HCT116 (cell line): ENCODE measurements at regions not wholly inside any gene's neighbourhood (a gene's known extent, or its start where the extent isn't known, plus 50 kb on each side); places are given as distances from the start of the nearest gene placed in this dataset.

Experiments
- ATAC-seq: fragments of 200-7000 bp; cut with Tn5 transposase; 2 replicates; pipeline ENCODE4 v1.9.1; 2020; ENCODE audit warnings: mild to moderate bottlenecking, moderate library complexity
- BruUV-seq: library from RNA; stranded (reverse); fragments of 400-500 nt; replicated peaks from 2 replicates; lab custom pipeline; 2021; lab: Mats Ljungman, UMichigan
- CTCF ChIA-PET: fragments of 300-600 bp; sonication (Branson Sonifier 250); formaldehyde crosslinking; loops from one replicate; lab custom pipeline; 2021; ENCODE audit warnings: antibody characterized with exemption; lab: Charles Lee
- POLR2A ChIA-PET: fragments of 300-600, 350-600 bp; sonication (Branson Sonifier 250); formaldehyde crosslinking; loops from one replicate; lab custom pipeline; 2021; ENCODE audit warnings: antibody characterized with exemption; lab: Charles Lee
- RAD21 ChIA-PET, 2 experiments: fragments of 300-600 bp; sonication (Branson Sonifier 250); formaldehyde crosslinking; loops; one replicate each; lab custom pipeline; 2023; ENCODE audit warnings: low total read pairs in 2 of 2; ENCODE audit not compliant: uncharacterized antibody in 2 of 2, unreplicated experiment in 2 of 2, low non-redundant PET in 1 of 2; lab: Charles Lee
- DNase-seq: peaks from one replicate; pipeline ENCODE4 v3.0.0-alpha.2; 2010; ENCODE audit warnings: low read depth, low spot score
- H2AFZ ChIP-seq: fragments of 200-600 bp; shearing (Covaris generic), sonication (generic); 2 replicates; pipeline ENCODE4 v1.6.1; 2017; ENCODE audit warnings: low read depth, mixed run types, mixed read lengths, antibody characterized with exemption, low read length; ENCODE audit not compliant: poor library complexity, severe bottlenecking
- H3K27ac ChIP-seq: 2 replicates; pipeline ENCODE4 v1.5.1; 2012; ENCODE audit warnings: low read depth, low read length
- H3K27me3 ChIP-seq: fragments of 200-600 bp; sonication (generic); 2 replicates; pipeline ENCODE4 v1.6.1; 2016; ENCODE audit warnings: mixed run types, low read length, mixed read lengths; ENCODE audit not compliant: insufficient read depth
- H3K36me3 ChIP-seq, 2 experiments: fragments of 200-500 bp in 1 of 2; fragments of 200-600 bp in 1 of 2; sonication (Bioruptor generic) in 1 of 2; sonication (generic) in 1 of 2; 2 replicates each; pipeline versions ENCODE4 v1.5.1 to v1.6.1; 2014 to 2016; ENCODE audit warnings: low read length in 2 of 2, inconsistent platforms in 1 of 2, mixed read lengths in 1 of 2, mixed run types in 1 of 2; ENCODE audit not compliant: insufficient read depth in 2 of 2, control insufficient read depth in 1 of 2
- H3K4me1 ChIP-seq, 2 experiments: fragments of 200-600 bp in 1 of 2; sonication (generic) in 1 of 2; 2 replicates each; pipeline versions ENCODE4 v1.5.1 to v1.6.1; 2012 to 2017; ENCODE audit warnings: low read length in 2 of 2, inconsistent platforms in 1 of 2, mild to moderate bottlenecking in 1 of 2, mixed read lengths in 1 of 2, mixed run types in 1 of 2, moderate library complexity in 1 of 2; ENCODE audit not compliant: insufficient read depth in 2 of 2, control insufficient read depth in 1 of 2
- H3K4me2 ChIP-seq: fragments of 200-600 bp; sonication (generic); 2 replicates; pipeline ENCODE4 v1.6.1; 2017; ENCODE audit warnings: mixed run types, low read length, mixed read lengths
- H3K4me3 ChIP-seq, 2 experiments: fragments of 200-600 bp in 1 of 2; sonication (generic) in 1 of 2; replicated peaks in 1 of 2; 2 replicates each; pipeline ENCODE4 v1.5.1; 2011 to 2016; ENCODE audit warnings: low read length in 2 of 2, control low read depth in 1 of 2, low read depth in 1 of 2, mild to moderate bottlenecking in 1 of 2, mixed read lengths in 1 of 2, mixed run types in 1 of 2
- H3K79me2 ChIP-seq: fragments of 200-600 bp; sonication (generic); 2 replicates; pipeline ENCODE4 v1.6.1; 2017; ENCODE audit warnings: mild to moderate bottlenecking, mixed run types, low read length, moderate library complexity, mixed read lengths; ENCODE audit not compliant: insufficient read depth
- H3K9ac ChIP-seq: fragments of 200-600 bp; sonication (generic); 2 replicates; pipeline ENCODE4 v1.6.1; 2016; ENCODE audit warnings: low read length, mixed read lengths
- H3K9me2 ChIP-seq: fragments of 200-600 bp; sonication (generic), shearing (Covaris generic); 2 replicates; pipeline ENCODE4 v1.6.1; 2017; ENCODE audit warnings: mixed run types, mild to moderate bottlenecking, moderate library complexity; ENCODE audit not compliant: insufficient read depth
- H3K9me3 ChIP-seq, 2 experiments: fragments of 200-500 bp in 1 of 2; fragments of 200-600 bp in 1 of 2; sonication (Bioruptor generic) in 1 of 2; sonication (generic) in 1 of 2; 2 replicates each; pipeline ENCODE4 v1.6.1; 2014 to 2017; ENCODE audit warnings: low read length in 2 of 2, mixed read lengths in 2 of 2, inconsistent platforms in 1 of 2, low read depth in 1 of 2, mild to moderate bottlenecking in 1 of 2, mixed run types in 1 of 2, moderate library complexity in 1 of 2; ENCODE audit not compliant: control insufficient read depth in 1 of 2, insufficient read depth in 1 of 2
- H4K20me1 ChIP-seq: fragments of 200-600 bp; sonication (generic), shearing (Covaris generic); 2 replicates; pipeline ENCODE4 v1.6.1; 2017; ENCODE audit warnings: mixed run types, mild to moderate bottlenecking, moderate library complexity; ENCODE audit not compliant: insufficient read depth
- EGR1 ChIP-seq: IDR thresholded peaks from 2 replicates; pipeline ENCODE4 v1.6.1; 2012; ENCODE audit warnings: low read depth
- EZH2 ChIP-seq: fragments of 200-600 bp; sonication (generic); IDR thresholded peaks from 2 replicates; pipeline ENCODE4 v1.6.1; 2017; ENCODE audit warnings: antibody characterized with exemption, mixed run types
- EZH2phosphoT487 ChIP-seq: fragments of 200-600 bp; IDR thresholded peaks from 2 replicates; pipeline ENCODE4 v1.6.1; 2018; ENCODE audit warnings: antibody characterized with exemption, borderline replicate concordance
- JUND ChIP-seq: IDR thresholded peaks from 2 replicates; pipeline ENCODE4 v1.6.1; 2012
- MAX ChIP-seq: IDR thresholded peaks from 2 replicates; pipeline ENCODE4 v1.6.1; 2012
- POLR2A ChIP-seq: IDR thresholded peaks from 2 replicates; pipeline ENCODE4 v1.7.0; 2011; ENCODE audit warnings: borderline replicate concordance; ENCODE audit not compliant: insufficient read depth, insufficient read length; ENCODE audit errors: extremely low read depth
- POLR2AphosphoS5 ChIP-seq: IDR thresholded peaks from 2 replicates; pipeline ENCODE4 v1.6.1; 2011; ENCODE audit warnings: mild to moderate bottlenecking, low read depth, low read length, moderate library complexity
- SIN3A ChIP-seq: IDR thresholded peaks from 2 replicates; pipeline ENCODE4 v1.6.1; 2012; ENCODE audit warnings: low read depth
- SRF ChIP-seq: IDR thresholded peaks from 2 replicates; pipeline ENCODE4 v1.6.1; 2012; ENCODE audit warnings: low read depth
- ZBTB33 ChIP-seq: IDR thresholded peaks from 2 replicates; pipeline ENCODE4 v1.6.1; 2011; ENCODE audit warnings: mild to moderate bottlenecking, low read length, moderate library complexity; ENCODE audit not compliant: insufficient replicate concordance; ENCODE audit errors: extremely low read depth
- ZFX ChIP-seq: fragments of 450-650 bp; IDR thresholded peaks from 2 replicates; pipeline ENCODE4 v1.6.1; 2017
- intact Hi-C: fragments of 100-400 bp; cut with micrococcal nuclease; formaldehyde crosslinking; loops from 2 replicates; pipeline ENCODE4 v1.10.0; 2022

- TF ChIP-seq SRF (no peak), EGR1 (no peak), EZH2 (no peak), JUND (no peak), MAX (no peak), ZBTB33 (no peak), EZH2phosphoT487 (no peak), SIN3A (no peak), POLR2AphosphoS5 (no peak), ZFX (no peak), POLR2A (no peak)
Observed at GRCh38 chr6:90365565-90366219, 69.0 kb upstream of the BACH2 start.

More at GRCh38 chr6:90365565-90366219, 69.0 kb upstream of the BACH2 start:
- ChIA-PET CTCF (no interaction called here), POLR2A (no interaction called here), RAD21 (no interaction called here)
- H3K27me3 ChIP-seq: no peaks in the 10 kb centered on the region
- DNase-seq (no peak), ATAC-seq (no peak)
- H3K79me2 ChIP-seq: no peaks in the 10 kb centered on the region
- H4K20me1 ChIP-seq: no peaks in the 10 kb centered on the region
- intact Hi-C loops: no loop called here
- H3K27ac ChIP-seq: no peak overlapping the region
- no TSS peak for BruUV-seq
- no peak overlapping the region for H2AFZ ChIP-seq
- H3K9me2 ChIP-seq: no peaks in the 10 kb centered on the region
- no peak overlapping the region for H3K4me3 ChIP-seq
- H3K9me3 ChIP-seq: no peaks in the 10 kb centered on the region
- H3K4me2 ChIP-seq: no peak overlapping the region
- no peaks in the 10 kb centered on the region; a peak in 1 of 4 replicates for H3K36me3 ChIP-seq
- no peak overlapping the region for H3K9ac ChIP-seq
- H3K4me1 ChIP-seq: peaks cover 14 to 26% of the 10 kb centered on the region in 2 experiments
